Right hindlimb (tissue), 1 donor: ENCODE measurements at regions not wholly inside any gene's neighbourhood (a gene's known extent, or its start where the extent isn't known, plus 50 kb on each side); places are given as distances from the start of the nearest gene placed in this dataset.
"Not testable (repeated sequence)": the region's sequence is repeated elsewhere in the genome, so short reads cannot be mapped to it uniquely, and the experiment has no call there.

Experiments used
- DNase-seq: peaks from one replicate; pipeline ENCODE4 v3.0.0-alpha.2; 2018

GRCh38 chr5:101143526-101143925 lies 240.4 kb upstream of the ST8SIA4 start:
- DNase-seq: no peak

- DNase-seq: no peak
Measured at GRCh38 chr5:101142102-101142501, 239.0 kb upstream of the ST8SIA4 start.

GRCh38 chr5:101136454-101136853 lies 233.4 kb upstream of the ST8SIA4 start:
- no peak for DNase-seq

- no peak for DNase-seq
Measured at GRCh38 chr5:101123363-101123762, 220.3 kb upstream of the ST8SIA4 start.

- DNase-seq: no peak
Measured at GRCh38 chr5:101112645-101113044, 209.6 kb upstream of the ST8SIA4 start.

GRCh38 chr5:101103874-101104273 lies 200.8 kb upstream of the ST8SIA4 start:
- DNase-seq: no peak

- no peak for DNase-seq
Measured at GRCh38 chr5:101102506-101102905, 199.4 kb upstream of the ST8SIA4 start.

- no peak for DNase-seq
Measured at GRCh38 chr5:101091902-101092301, 188.8 kb upstream of the ST8SIA4 start.

GRCh38 chr5:101084353-101084752 lies 181.3 kb upstream of the ST8SIA4 start:
- DNase-seq: no peak

- peak; percentile 41 for DNase-seq
Measured at GRCh38 chr5:101080462-101081240, 177.6 kb upstream of the ST8SIA4 start.

GRCh38 chr5:101068298-101068697 lies 165.2 kb upstream of the ST8SIA4 start:
- DNase-seq: no peak

GRCh38 chr5:101067429-101067828 lies 164.3 kb upstream of the ST8SIA4 start:
- DNase-seq: no peak

GRCh38 chr5:101062902-101063301 lies 159.8 kb upstream of the ST8SIA4 start:
- no peak for DNase-seq

- DNase-seq: no peak
Measured at GRCh38 chr5:101047181-101047580, 144.1 kb upstream of the ST8SIA4 start.

GRCh38 chr5:101045689-101046088 lies 142.6 kb upstream of the ST8SIA4 start:
- no peak for DNase-seq

- DNase-seq: not testable (repeated sequence)
Measured at GRCh38 chr5:101040002-101040401, 136.9 kb upstream of the ST8SIA4 start.

- DNase-seq: no peak
Measured at GRCh38 chr5:101036778-101037177, 133.7 kb upstream of the ST8SIA4 start.

GRCh38 chr5:101035425-101035824 lies 132.3 kb upstream of the ST8SIA4 start:
- no peak for DNase-seq

GRCh38 chr5:101024299-101024698 lies 121.2 kb upstream of the ST8SIA4 start:
- DNase-seq: no peak

- DNase-seq: no peak
Measured at GRCh38 chr5:101018299-101018698, 115.2 kb upstream of the ST8SIA4 start.

GRCh38 chr5:101012880-101013279 lies 109.8 kb upstream of the ST8SIA4 start:
- no peak for DNase-seq

GRCh38 chr5:101009758-101010519 lies 106.9 kb upstream of the ST8SIA4 start:
- no peak for DNase-seq

GRCh38 chr5:100992354-100992753 lies 89.3 kb upstream of the ST8SIA4 start:
- no peak for DNase-seq

GRCh38 chr5:100983601-100984000 lies 80.5 kb upstream of the ST8SIA4 start:
- not testable (repeated sequence) for DNase-seq
